Keratinocyte (primary cell): ENCODE measurements at regions not wholly inside any gene's neighbourhood (a gene's known extent, or its start where the extent isn't known, plus 50 kb on each side); places are given as distances from the start of the nearest gene placed in this dataset.

Source experiments
- CTCF ChIP-seq, 3 experiments: IDR thresholded peaks in 1 of 3; conservative IDR thresholded peaks in 1 of 3; optimal IDR thresholded peaks in 1 of 3; 2 replicates in 2 of 3; 3 replicates in 1 of 3; pipeline versions ENCODE3 to v1.5.1; 2011; ENCODE audit warnings: low read length in 3 of 3, mild to moderate bottlenecking in 3 of 3, moderate library complexity in 2 of 3, control low read depth in 1 of 3, inconsistent platforms in 1 of 3; ENCODE audit not compliant: insufficient read depth in 2 of 3; ENCODE audit errors: extremely low read depth in 1 of 3
- EZH2 ChIP-seq: IDR thresholded peaks from one replicate; pipeline ENCODE4 v1.6.1; 2012; ENCODE audit warnings: inconsistent platforms, mild to moderate bottlenecking, low read length, moderate library complexity

- TF ChIP-seq CTCF (optimal IDR thresholded peaks at IDR 0.05 in 1 of 3, IDR thresholded peaks at IDR 0.05 in 1 of 3, conservative IDR thresholded peaks at IDR 0.05 in 1 of 3; ENCODE audit: extremely low read depth in 1 of 3, insufficient read depth in 2 of 3, low read length in 3 of 3) (no peak), EZH2 (no peak)
Measured at GRCh38 chr6:23983735-23984134, 142.3 kb upstream of the NRSN1 start.
